Neutrophil (primary cell): ENCODE measurements at regions not wholly inside any gene's neighbourhood (a gene's known extent, or its start where the extent isn't known, plus 50 kb on each side); places are given as distances from the start of the nearest gene placed in this dataset.
"Not testable (repeated sequence)": the region's sequence is repeated elsewhere in the genome, so short reads cannot be mapped to it uniquely, and the experiment has no call there.

Experiments
- H3K27ac ChIP-seq: fragments of 200-600 bp; sonication (generic); 2 replicates; pipeline ENCODE4 v1.5.1; 2016; ENCODE audit warnings: mild to moderate bottlenecking, moderate library complexity
- H3K27me3 ChIP-seq: fragments of 200-600 bp; sonication (generic); 2 replicates; pipeline ENCODE4 v1.6.0; 2016; ENCODE audit warnings: mild to moderate bottlenecking
- H3K36me3 ChIP-seq: fragments of 200-600 bp; sonication (generic); 2 replicates; pipeline ENCODE4 v1.5.1; 2017
- H3K4me1 ChIP-seq, 2 experiments: fragments of 200-600 bp in 1 of 2; sonication (generic) in 1 of 2; 1 replicate in 1 of 2; 2 replicates in 1 of 2; pipeline versions ENCODE4 v1.5.1 to v1.6.1; 2013 to 2016; ENCODE audit warnings: low read depth in 1 of 2, low read length in 1 of 2, mild to moderate bottlenecking in 1 of 2, moderate library complexity in 1 of 2; ENCODE audit not compliant: control insufficient read depth in 1 of 2, insufficient read depth in 1 of 2
- H3K4me3 ChIP-seq, 2 experiments: fragments of 200-600 bp in 1 of 2; sonication (generic) in 1 of 2; 1 replicate in 1 of 2; 2 replicates in 1 of 2; pipeline ENCODE4 v1.5.1; 2013 to 2016; ENCODE audit warnings: low read depth in 1 of 2, low read length in 1 of 2, mild to moderate bottlenecking in 1 of 2, moderate library complexity in 1 of 2
- H3K9me3 ChIP-seq: fragments of 200-600 bp; sonication (generic); 2 replicates; pipeline ENCODE4 v1.5.1; 2016
- CTCF ChIP-seq: fragments of 200-600 bp; sonication (generic); IDR thresholded peaks from 2 replicates; pipeline ENCODE4 v1.5.1; 2016; ENCODE audit warnings: antibody characterized with exemption

DNA sequence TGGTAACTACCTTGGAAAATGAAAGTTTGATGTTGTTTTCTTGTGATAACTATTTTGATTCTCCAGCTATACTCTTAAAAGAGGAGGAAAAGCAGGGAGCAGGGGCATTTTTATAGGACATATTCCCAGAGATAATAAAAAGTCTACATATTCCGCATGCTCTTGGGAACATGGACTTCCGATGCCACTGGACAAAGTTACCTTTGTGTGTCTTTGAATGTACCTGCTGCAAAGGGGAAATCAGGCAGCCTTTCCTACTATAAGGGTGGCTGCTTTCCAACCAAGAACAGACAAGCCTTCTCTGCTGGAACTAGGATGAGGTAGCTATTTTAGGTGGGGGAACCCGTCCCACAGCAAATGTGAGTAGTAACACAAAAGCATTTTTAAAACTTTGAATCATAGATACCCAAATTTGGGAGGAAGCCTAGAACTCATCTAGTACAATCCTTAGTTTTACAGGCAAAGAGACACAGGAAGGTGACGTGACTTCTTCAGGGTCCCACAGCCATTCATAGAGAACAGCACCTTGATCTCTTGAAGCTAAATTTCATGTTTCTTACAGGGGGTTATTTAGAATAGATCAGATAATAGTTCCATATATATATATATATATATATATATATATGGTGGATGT is 179.9 kb downstream of the FASLG start:
- no peak for TF ChIP-seq CTCF

DNA sequence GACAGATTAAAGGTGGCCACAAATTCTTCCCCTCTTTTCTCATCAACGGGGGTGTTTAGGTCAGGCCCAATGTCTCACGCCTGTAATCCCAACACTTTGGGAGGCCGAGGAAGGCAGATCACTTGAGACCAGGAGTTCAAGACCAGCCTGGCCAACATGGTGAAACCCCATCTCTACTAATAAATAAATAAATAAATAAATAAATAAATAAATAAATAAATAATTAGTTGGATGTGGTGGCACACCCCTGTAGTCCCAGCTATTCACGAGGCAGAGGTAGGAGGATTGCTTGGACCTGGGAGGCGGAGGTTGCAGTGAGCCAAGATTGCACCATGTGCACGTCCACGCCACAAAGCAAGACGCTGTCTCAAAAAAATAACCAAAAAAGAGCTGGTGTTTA is 180.7 kb downstream of the FASLG start:
- not testable (repeated sequence) for H3K4me1 ChIP-seq, H3K4me3 ChIP-seq, H3K27me3 ChIP-seq, H3K9me3 ChIP-seq, H3K27ac ChIP-seq, H3K36me3 ChIP-seq

More for the DNA sequence above, 179.9 kb downstream of the FASLG start:
- Histone ChIP-seq H3K27me3 (no peaks in the 10 kb centered on the region), H3K36me3 (no peaks in the 10 kb centered on the region), H3K9me3 (no peaks in the 10 kb centered on the region), H3K4me1 (no peaks in the 10 kb centered on the region), H3K27ac (no peak overlapping the region), H3K4me3 (no peak overlapping the region)

GRCh38 chr1:172843444-172843843 is 184.5 kb downstream of the FASLG start:
- H3K9me3 ChIP-seq = no peaks in the 10 kb centered on the region
- no peaks in the 10 kb centered on the region for H3K36me3 ChIP-seq
- no peak for TF ChIP-seq CTCF
- H3K27ac ChIP-seq = no peak overlapping the region
- H3K4me1 ChIP-seq = no peaks in the 10 kb centered on the region
- no peak overlapping the region for H3K4me3 ChIP-seq
- H3K27me3 ChIP-seq = no peaks in the 10 kb centered on the region

GRCh38 chr1:172845371-172845770 is 186.5 kb downstream of the FASLG start:
- Histone ChIP-seq H3K36me3 (no peaks in the 10 kb centered on the region), H3K9me3 (no peaks in the 10 kb centered on the region), H3K4me3 (no peak overlapping the region), H3K27me3 (no peaks in the 10 kb centered on the region), H3K27ac (no peak overlapping the region), H3K4me1 (no peaks in the 10 kb centered on the region)
- no peak for TF ChIP-seq CTCF

GRCh38 chr1:172845865-172846264 is 187.0 kb downstream of the FASLG start:
- TF ChIP-seq CTCF = no peak
- Histone ChIP-seq H3K27ac (no peak overlapping the region), H3K9me3 (no peaks in the 10 kb centered on the region), H3K4me1 (no peaks in the 10 kb centered on the region), H3K4me3 (no peak overlapping the region), H3K27me3 (no peaks in the 10 kb centered on the region), H3K36me3 (no peaks in the 10 kb centered on the region)

DNA sequence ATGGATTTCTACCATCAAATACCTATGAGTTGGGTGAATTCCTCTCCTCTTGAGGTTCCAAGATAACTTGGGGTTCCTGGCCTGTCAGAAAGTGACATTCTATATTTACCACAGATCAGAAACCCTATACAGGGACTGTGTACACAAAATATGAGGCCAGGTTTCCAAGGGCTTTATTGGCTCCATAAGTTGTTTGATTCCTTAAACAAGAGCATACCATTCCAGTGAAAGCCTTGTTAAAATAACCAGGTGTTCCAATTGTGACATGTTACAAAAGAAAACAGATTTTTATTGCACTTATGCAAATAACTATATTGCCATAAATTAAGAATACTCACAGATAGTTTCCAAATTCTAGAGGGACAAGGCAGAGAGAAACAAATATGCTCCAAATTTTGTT is 188.9 kb downstream of the FASLG start:
- H3K27me3 ChIP-seq, H3K4me3 ChIP-seq, H3K9me3 ChIP-seq, H3K4me1 ChIP-seq, H3K36me3 ChIP-seq, H3K27ac ChIP-seq: not testable (repeated sequence)

DNA sequence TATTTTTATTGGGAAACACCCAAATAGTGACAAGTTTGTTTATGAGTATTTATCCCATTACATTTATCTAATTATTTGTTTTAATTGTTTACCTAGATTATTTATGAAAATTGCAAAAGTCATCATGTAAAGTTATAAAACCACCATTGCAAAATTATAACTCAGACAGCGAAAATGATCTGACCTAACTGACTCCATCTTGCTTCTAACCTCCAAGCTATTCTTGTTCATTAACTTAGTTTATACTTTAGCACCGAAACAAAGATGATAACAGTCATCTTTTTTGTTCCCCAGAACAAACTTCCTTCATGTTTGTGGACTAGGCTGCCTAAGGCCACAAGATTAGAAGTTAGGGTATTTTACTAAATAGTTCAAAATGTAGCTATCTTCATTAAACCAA is 190.8 kb downstream of the FASLG start:
- Histone ChIP-seq H3K9me3 (no peaks in the 10 kb centered on the region), H3K27me3 (no peaks in the 10 kb centered on the region), H3K4me1 (no peaks in the 10 kb centered on the region), H3K4me3 (no peak overlapping the region), H3K27ac (no peak overlapping the region), H3K36me3 (no peaks in the 10 kb centered on the region)
- no peak for TF ChIP-seq CTCF
